Endometrial microvascular endothelial cells (primary cell): ENCODE measurements at regions not wholly inside any gene's neighbourhood (a gene's known extent, or its start where the extent isn't known, plus 50 kb on each side); places are given as distances from the start of the nearest gene placed in this dataset.

ENCODE experiments used
- in situ Hi-C: cut with HindIII; loops from 2 replicates; pipeline ENCODE4 v1.10.0; 2017; ENCODE audit warnings: low sequenced_read_pairs, low pct_unique_long_range_greater_than_20kb; ENCODE audit errors: inconsistent ontology term

- in situ Hi-C loops, result no loop called here
Measured at GRCh38 chr9:89877051-89878002, 272.5 kb downstream of the GADD45G start.

- in situ Hi-C loops, result no loop called here
Measured at GRCh38 chr9:89878003-89878411, 273.2 kb downstream of the GADD45G start.

- in situ Hi-C loops, result no loop called here
Measured at GRCh38 chr9:89878687-89879086, 273.9 kb downstream of the GADD45G start.

- in situ Hi-C loops, result no loop called here
Measured at GRCh38 chr9:89879276-89879675, 274.5 kb downstream of the GADD45G start.

GRCh38 chr9:89879701-89880100, 274.9 kb downstream of the GADD45G start:
- in situ Hi-C loops, result no loop called here

- in situ Hi-C loops, result no loop called here
Measured at GRCh38 chr9:89880161-89880560, 275.3 kb downstream of the GADD45G start.

GRCh38 chr9:89880721-89881120, 275.9 kb downstream of the GADD45G start:
- in situ Hi-C loops, result no loop called here

GRCh38 chr9:89881431-89881830, 276.6 kb downstream of the GADD45G start:
- in situ Hi-C loops, result no loop called here

- in situ Hi-C loops, result no loop called here
Measured at GRCh38 chr9:89882930-89883361, 278.1 kb downstream of the GADD45G start.

- in situ Hi-C loops, result no loop called here
Measured at GRCh38 chr9:89883401-89884341, 278.9 kb downstream of the GADD45G start.

GRCh38 chr9:89884356-89885083, 279.7 kb downstream of the GADD45G start:
- in situ Hi-C loops, result no loop called here

- in situ Hi-C loops, result no loop called here
Measured at GRCh38 chr9:89885156-89885555, 280.3 kb downstream of the GADD45G start.

- in situ Hi-C loops, result no loop called here
Measured at GRCh38 chr9:89886281-89886700, 281.5 kb downstream of the GADD45G start.

- in situ Hi-C loops, result no loop called here
Measured at GRCh38 chr9:89887286-89887685, 282.5 kb downstream of the GADD45G start.

GRCh38 chr9:89888233-89888632, 283.4 kb downstream of the GADD45G start:
- in situ Hi-C loops, result no loop called here

GRCh38 chr9:89888677-89889076, 283.9 kb downstream of the GADD45G start:
- in situ Hi-C loops, result no loop called here

GRCh38 chr9:89889865-89890264, 285.1 kb downstream of the GADD45G start:
- in situ Hi-C loops, result no loop called here

GRCh38 chr9:89890326-89890980, 285.6 kb downstream of the GADD45G start:
- in situ Hi-C loops, result no loop called here
